IMR-90 (cell line): ENCODE measurements at regions not wholly inside any gene's neighbourhood (a gene's known extent, or its start where the extent isn't known, plus 50 kb on each side); places are given as distances from the start of the nearest gene placed in this dataset.

Experiments used
- ATAC-seq: fragments of 200-7000 bp; cut with Tn5 transposase; 2 replicates; pipeline ENCODE4 v1.9.1; 2020; ENCODE audit warnings: low read depth, mild to moderate bottlenecking, moderate library complexity
- BruUV-seq: library from RNA; stranded (reverse); fragments of 400-500 nt; replicated peaks from 2 replicates; lab custom pipeline; 2021; lab: Mats Ljungman, UMichigan
- CTCF ChIA-PET: fragments of 300-600 bp; formaldehyde crosslinking; extraction: SDS; loops from one replicate; lab custom pipeline; 2021; ENCODE audit warnings: antibody characterized with exemption; lab: Yijun Ruan, JAX
- POLR2A ChIA-PET: fragments of 300-600 bp; sonication (Branson Sonifier 250); formaldehyde crosslinking; loops from one replicate; lab custom pipeline; 2022; ENCODE audit warnings: antibody characterized with exemption; ENCODE audit not compliant: unreplicated experiment; lab: Charles Lee
- DNase-seq: peaks from one replicate; pipeline ENCODE4 v3.0.0; 2013
- H2AFZ ChIP-seq: replicated peaks from 2 replicates; pipeline ENCODE3; 2013; ENCODE audit warnings: low read length, mild to moderate bottlenecking; ENCODE audit not compliant: poor library complexity
- H2AK5ac ChIP-seq: 2 replicates; pipeline ENCODE4 v1.6.1; 2013; ENCODE audit warnings: low read depth, low read length, inconsistent platforms
- H2AK9ac ChIP-seq: replicated peaks from 2 replicates; pipeline ENCODE3; 2013; ENCODE audit warnings: mild to moderate bottlenecking, low read depth, low read length, moderate library complexity; ENCODE audit not compliant: poor library complexity
- H2BK120ac ChIP-seq: 2 replicates; pipeline ENCODE4 v1.6.1; 2013; ENCODE audit warnings: low read depth, low read length, inconsistent platforms
- H2BK15ac ChIP-seq: 3 replicates; pipeline ENCODE4 v1.6.1; 2013; ENCODE audit warnings: low read depth, low read length, inconsistent platforms
- H2BK20ac ChIP-seq: 2 replicates; pipeline ENCODE4 v1.6.1; 2013; ENCODE audit warnings: low read depth, mild to moderate bottlenecking, inconsistent platforms, low read length, moderate library complexity
- H2BK5ac ChIP-seq: 2 replicates; pipeline ENCODE4 v1.6.1; 2013; ENCODE audit warnings: mild to moderate bottlenecking, low read depth, low read length, inconsistent platforms; ENCODE audit not compliant: poor library complexity, severe bottlenecking
- H3K14ac ChIP-seq: replicated peaks from 2 replicates; pipeline ENCODE4 v1.6.1; 2013; ENCODE audit warnings: low read depth, low read length, inconsistent platforms
- H3K18ac ChIP-seq: 2 replicates; pipeline ENCODE4 v1.6.1; 2013; ENCODE audit warnings: low read depth, low read length, control low read depth
- H3K23ac ChIP-seq: 2 replicates; pipeline ENCODE4 v1.6.1; 2013; ENCODE audit warnings: low read depth, low read length, inconsistent platforms
- H3K27ac ChIP-seq: 2 replicates; pipeline ENCODE4 v1.5.1; 2013; ENCODE audit warnings: mild to moderate bottlenecking, control low read depth, low read length; ENCODE audit not compliant: insufficient read depth
- H3K27me3 ChIP-seq: 2 replicates; pipeline ENCODE4 v1.6.1; 2013; ENCODE audit warnings: low read length; ENCODE audit not compliant: control insufficient read depth, insufficient read depth
- H3K36me3 ChIP-seq: 2 replicates; pipeline ENCODE4 v1.6.1; 2013; ENCODE audit warnings: low read length, mixed read lengths; ENCODE audit not compliant: control insufficient read depth, insufficient read depth
- H3K4ac ChIP-seq: 2 replicates; pipeline ENCODE4 v1.6.1; 2013; ENCODE audit warnings: low read depth, low read length, inconsistent platforms
- H3K4me1 ChIP-seq: 2 replicates; pipeline ENCODE4 v1.6.1; 2013; ENCODE audit warnings: low read length, mixed read lengths; ENCODE audit not compliant: control insufficient read depth, insufficient read depth
- H3K4me2 ChIP-seq: 2 replicates; pipeline ENCODE4 v1.6.1; 2013; ENCODE audit warnings: low read depth, mild to moderate bottlenecking, control low read depth, low read length, moderate library complexity
- H3K4me3 ChIP-seq: 2 replicates; pipeline ENCODE4 v1.5.1; 2013; ENCODE audit warnings: low read depth, mild to moderate bottlenecking, control low read depth, low read length, moderate library complexity; ENCODE audit not compliant: insufficient read depth
- H3K56ac ChIP-seq: 2 replicates; pipeline ENCODE4 v1.6.1; 2013; ENCODE audit warnings: low read length, inconsistent platforms; ENCODE audit not compliant: insufficient read depth; ENCODE audit errors: extremely low read depth
- H3K79me1 ChIP-seq, 2 experiments: 2 replicates each; pipeline ENCODE4 v1.6.1; 2013; ENCODE audit warnings: low read length in 2 of 2, inconsistent platforms in 1 of 2, low read depth in 1 of 2
- H3K9ac ChIP-seq: 2 replicates; pipeline ENCODE4 v1.6.1; 2013; ENCODE audit warnings: low read depth, low read length, control low read depth
- H3K9me1 ChIP-seq: 2 replicates; pipeline ENCODE4 v1.6.1; 2013; ENCODE audit warnings: low read length, inconsistent platforms; ENCODE audit not compliant: insufficient read depth
- H3K9me3 ChIP-seq: 2 replicates; pipeline ENCODE4 v1.6.1; 2013; ENCODE audit warnings: low read length; ENCODE audit not compliant: control insufficient read depth, insufficient read depth
- H4K20me1 ChIP-seq: 2 replicates; pipeline ENCODE4 v1.6.1; 2013; ENCODE audit warnings: low read length, inconsistent platforms; ENCODE audit not compliant: insufficient read depth
- H4K5ac ChIP-seq: 2 replicates; pipeline ENCODE4 v1.6.1; 2013; ENCODE audit warnings: mild to moderate bottlenecking, low read depth, low read length, control low read depth
- H4K8ac ChIP-seq, 2 experiments: 2 replicates each; pipeline ENCODE4 v1.6.1; 2013; ENCODE audit warnings: low read depth in 2 of 2, low read length in 2 of 2, control low read depth in 1 of 2, inconsistent platforms in 1 of 2
- H4K91ac ChIP-seq: 2 replicates; pipeline ENCODE4 v1.6.1; 2013; ENCODE audit warnings: low read depth, low read length, inconsistent platforms; ENCODE audit not compliant: insufficient read depth
- BHLHE40 ChIP-seq: fragments of 150-350 bp; IDR thresholded peaks from 2 replicates; pipeline ENCODE4 v1.6.1; 2016; ENCODE audit warnings: mild to moderate bottlenecking, low read depth, low read length
- CEBPB ChIP-seq: IDR thresholded peaks from 2 replicates; pipeline ENCODE4 v1.6.1; 2012; ENCODE audit warnings: low read depth, low read length, improper control_type of control experiment
- CHD1 ChIP-seq: IDR thresholded peaks from 2 replicates; pipeline ENCODE4 v1.6.1; 2012; ENCODE audit warnings: low read depth, low read length, improper control_type of control experiment
- CTCF ChIP-seq: conservative IDR thresholded peaks from 2 replicates; pipeline ENCODE4 v1.5.1; 2012; ENCODE audit warnings: mild to moderate bottlenecking, low read depth, low read length, improper control_type of control experiment
- ELK1 ChIP-seq: fragments of 150-350 bp; IDR thresholded peaks from 2 replicates; pipeline ENCODE4 v1.6.1; 2016; ENCODE audit warnings: low read depth, mild to moderate bottlenecking, low read length, moderate library complexity, borderline replicate concordance
- FOS ChIP-seq: fragments of 150-350 bp; IDR thresholded peaks from 2 replicates; pipeline ENCODE4 v1.6.1; 2016; ENCODE audit warnings: low read depth, low read length
- MAFK ChIP-seq: IDR thresholded peaks from 2 replicates; pipeline ENCODE4 v1.6.1; 2012; ENCODE audit warnings: low read depth, low read length, improper control_type of control experiment
- NFE2L2 ChIP-seq: fragments of 150-350 bp; IDR thresholded peaks from 2 replicates; pipeline ENCODE4 v1.6.1; 2016; ENCODE audit warnings: low read depth, mild to moderate bottlenecking, low read length
- POLR2A ChIP-seq: IDR thresholded peaks from 2 replicates; pipeline ENCODE4 v1.6.1; 2012; ENCODE audit warnings: mild to moderate bottlenecking, low read depth, low read length
- RAD21 ChIP-seq: IDR thresholded peaks from 2 replicates; pipeline ENCODE4 v1.6.1; 2012; ENCODE audit warnings: low read length, improper control_type of control experiment
- RCOR1 ChIP-seq: IDR thresholded peaks from 2 replicates; pipeline ENCODE4 v1.6.1; 2012; ENCODE audit warnings: mild to moderate bottlenecking, low read length, improper control_type of control experiment; ENCODE audit not compliant: insufficient replicate concordance
- RFX5 ChIP-seq: IDR thresholded peaks from 2 replicates; pipeline ENCODE4 v1.8.0; 2012; ENCODE audit warnings: low read depth, mild to moderate bottlenecking, low read length, moderate library complexity
- SMC3 ChIP-seq: fragments of 150-350 bp; IDR thresholded peaks from 2 replicates; pipeline ENCODE4 v1.6.1; 2016; ENCODE audit warnings: low read depth, mild to moderate bottlenecking, antibody characterized with exemption, low read length, moderate library complexity
- USF2 ChIP-seq: fragments of 150-350 bp; IDR thresholded peaks from 2 replicates; pipeline ENCODE4 v1.6.1; 2017; ENCODE audit warnings: mild to moderate bottlenecking, antibody characterized with exemption, low read length, low read depth
- WGBS, 2 experiments: methylation state at CpG; one replicate each; pipeline versions ENCODE4 v1.1.5 to v1.1.7; 2013; ENCODE audit warnings: missing lambda C conversion rate in 2 of 2; ENCODE audit not compliant: insufficient read length in 1 of 2; ENCODE audit errors: extremely low coverage in 2 of 2; 5-methylcytosine and 5-hydroxymethylcytosine counted together
- dilution Hi-C: fragments of 300-500 bp; cut with HindIII; formaldehyde crosslinking; loops from one replicate; pipeline ENCODE4 v1.14.3; 2018; ENCODE audit warnings: low sequenced_read_pairs; ENCODE audit not compliant: unreplicated experiment
- in situ Hi-C: fragments of 300-500 bp; cut with MboI; formaldehyde crosslinking; loops from 3 replicates; pipeline ENCODE4 v1.14.3; 2019; ENCODE audit warnings: low sequenced_read_pairs, inconsistent platforms, mixed read lengths
- intact Hi-C: fragments of 100-400 bp; cut with micrococcal nuclease; formaldehyde crosslinking; loops from 2 replicates; pipeline ENCODE4 v1.10.0; 2022

- dilution Hi-C loops, result no loop called here
- H2AK5ac ChIP-seq, result no peak overlapping the region
- H3K14ac ChIP-seq, result no peak overlapping the region
- no peak overlapping the region for H2BK120ac ChIP-seq
- DNase-seq (no peak), ATAC-seq (no peak)
- H3K79me1 ChIP-seq, result no peaks in the 10 kb centered on the region
- H3K9ac ChIP-seq, result no peak overlapping the region
- H3K56ac ChIP-seq, result no peak overlapping the region
- ChIA-PET CTCF (no interaction called here), POLR2A (no interaction called here)
- BruUV-seq, result no TSS peak
- no peaks in the 10 kb centered on the region for H3K9me1 ChIP-seq
- H3K27ac ChIP-seq, result no peak overlapping the region
- no peak overlapping the region for H2BK5ac ChIP-seq
- no peak overlapping the region for H2BK15ac ChIP-seq
- no peak overlapping the region for H3K23ac ChIP-seq
- no peak overlapping the region for H4K5ac ChIP-seq
- no peak overlapping the region for H4K91ac ChIP-seq
- no peak overlapping the region for H4K8ac ChIP-seq
- no peak overlapping the region for H2AFZ ChIP-seq
- in situ Hi-C loops, result no loop called here
- intact Hi-C loops, result no loop called here
- no peak overlapping the region for H2AK9ac ChIP-seq
- H3K4ac ChIP-seq, result no peak overlapping the region
- H3K36me3 ChIP-seq, result no peaks in the 10 kb centered on the region
- H3K4me3 ChIP-seq, result no peak overlapping the region
- no peak overlapping the region for H3K18ac ChIP-seq
- no peak overlapping the region for H3K4me2 ChIP-seq
- no peaks in the 10 kb centered on the region; the same call in 1 of the 2 replicates for H3K9me3 ChIP-seq
- no peak overlapping the region for H2BK20ac ChIP-seq
- no peaks in the 10 kb centered on the region for H3K4me1 ChIP-seq
- WGBS, 2 experiments, result no CpG with 5 or more reads among the region's 1 CpG
- no peaks in the 10 kb centered on the region for H4K20me1 ChIP-seq
- TF ChIP-seq RFX5, result no peak
- TF ChIP-seq POLR2A, result no peak
- TF ChIP-seq CHD1, result no peak
- no peak for TF ChIP-seq NFE2L2
- no peak for TF ChIP-seq RAD21
- no peak for TF ChIP-seq SMC3
- no peak for TF ChIP-seq USF2
- TF ChIP-seq FOS, result no peak
- TF ChIP-seq CEBPB, result no peak
- no peak for TF ChIP-seq ELK1
- TF ChIP-seq BHLHE40, result no peak
- TF ChIP-seq RCOR1, result no peak
- TF ChIP-seq MAFK, result no peak
- no peak for TF ChIP-seq CTCF
- no peaks in the 10 kb centered on the region for H3K27me3 ChIP-seq
Measured at GRCh38 chr12:40635141-40635731, 57.0 kb upstream of the CNTN1 start.
